Ishikawa (cell line): ENCODE measurements at regions not wholly inside any gene's neighbourhood (a gene's known extent, or its start where the extent isn't known, plus 50 kb on each side); places are given as distances from the start of the nearest gene placed in this dataset.

Experiments
- CEBPB ChIP-seq: IDR thresholded peaks from 2 replicates; pipeline ENCODE4 v1.6.1; 2012
- CREB1 ChIP-seq: IDR thresholded peaks from 2 replicates; pipeline ENCODE4 v1.6.1; 2012; ENCODE audit warnings: low read depth
- EGR1 ChIP-seq: IDR thresholded peaks from 2 replicates; pipeline ENCODE4 v1.6.1; 2012
- EP300 ChIP-seq: IDR thresholded peaks from 2 replicates; pipeline ENCODE4 v1.6.1; 2012; ENCODE audit warnings: borderline replicate concordance
- FOXM1 ChIP-seq: IDR thresholded peaks from 2 replicates; pipeline ENCODE4 v1.6.1; 2012; ENCODE audit warnings: low read depth, borderline replicate concordance
- MAX ChIP-seq: IDR thresholded peaks from 2 replicates; pipeline ENCODE4 v1.6.1; 2012
- NFIC ChIP-seq: IDR thresholded peaks from 2 replicates; pipeline ENCODE4 v1.6.1; 2012
- RAD21 ChIP-seq: IDR thresholded peaks from 2 replicates; pipeline ENCODE4 v1.6.1; 2012; ENCODE audit warnings: low read depth
- TAF1 ChIP-seq: IDR thresholded peaks from 2 replicates; pipeline ENCODE4 v1.6.1; 2012; ENCODE audit warnings: low read depth, mild to moderate bottlenecking
- TCF12 ChIP-seq: IDR thresholded peaks from 2 replicates; pipeline ENCODE4 v1.6.1; 2012; ENCODE audit warnings: low read depth
- TEAD4 ChIP-seq: IDR thresholded peaks from 2 replicates; pipeline ENCODE4 v1.6.1; 2012
- USF1 ChIP-seq: IDR thresholded peaks from 2 replicates; pipeline ENCODE4 v1.6.1; 2012
- YY1 ChIP-seq: IDR thresholded peaks from 2 replicates; pipeline ENCODE4 v1.6.1; 2012; ENCODE audit warnings: low read depth
- ZBTB7A ChIP-seq: IDR thresholded peaks from 2 replicates; pipeline ENCODE4 v1.6.1; 2012; ENCODE audit warnings: low read depth
- TF ChIP-seq, protein P1 (sequence below): IDR thresholded peaks from 2 replicates; pipeline ENCODE4 v1.6.1; 2012; ENCODE audit warnings: low read depth, mild to moderate bottlenecking

GRCh38 chr1:68717330-68717729 lies 220.4 kb upstream of the DEPDC1 start:
- TF ChIP-seq CREB1 (no peak), TAF1 (no peak), EP300 (no peak), EGR1 (no peak), USF1 (no peak), MAX (no peak)

DNA sequence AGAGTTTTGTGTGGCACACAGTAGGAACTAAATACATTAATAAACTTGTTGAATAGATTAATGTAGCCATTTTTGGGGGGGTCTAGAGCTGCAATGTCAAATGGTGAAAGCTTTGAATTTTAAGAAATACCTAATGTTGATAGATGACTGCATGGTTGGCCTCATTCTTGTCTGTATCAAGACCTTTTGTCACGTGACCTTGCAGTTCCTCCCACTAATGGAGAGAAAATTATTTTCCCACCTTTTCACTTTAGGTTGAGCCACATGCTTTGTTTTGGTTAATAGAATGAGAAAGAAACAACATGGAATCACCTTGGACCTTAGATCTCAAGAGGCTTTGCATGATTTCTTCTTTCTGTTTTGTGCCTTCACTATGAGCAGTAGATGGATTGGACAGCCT lies 223.6 kb upstream of the DEPDC1 start:
- TF ChIP-seq EGR1 (no peak), RAD21 (no peak), NFIC (no peak), USF1 (no peak), CREB1 (no peak), FOXM1 (no peak), TEAD4 (no peak)
- TF ChIP-seq, protein P1, sequence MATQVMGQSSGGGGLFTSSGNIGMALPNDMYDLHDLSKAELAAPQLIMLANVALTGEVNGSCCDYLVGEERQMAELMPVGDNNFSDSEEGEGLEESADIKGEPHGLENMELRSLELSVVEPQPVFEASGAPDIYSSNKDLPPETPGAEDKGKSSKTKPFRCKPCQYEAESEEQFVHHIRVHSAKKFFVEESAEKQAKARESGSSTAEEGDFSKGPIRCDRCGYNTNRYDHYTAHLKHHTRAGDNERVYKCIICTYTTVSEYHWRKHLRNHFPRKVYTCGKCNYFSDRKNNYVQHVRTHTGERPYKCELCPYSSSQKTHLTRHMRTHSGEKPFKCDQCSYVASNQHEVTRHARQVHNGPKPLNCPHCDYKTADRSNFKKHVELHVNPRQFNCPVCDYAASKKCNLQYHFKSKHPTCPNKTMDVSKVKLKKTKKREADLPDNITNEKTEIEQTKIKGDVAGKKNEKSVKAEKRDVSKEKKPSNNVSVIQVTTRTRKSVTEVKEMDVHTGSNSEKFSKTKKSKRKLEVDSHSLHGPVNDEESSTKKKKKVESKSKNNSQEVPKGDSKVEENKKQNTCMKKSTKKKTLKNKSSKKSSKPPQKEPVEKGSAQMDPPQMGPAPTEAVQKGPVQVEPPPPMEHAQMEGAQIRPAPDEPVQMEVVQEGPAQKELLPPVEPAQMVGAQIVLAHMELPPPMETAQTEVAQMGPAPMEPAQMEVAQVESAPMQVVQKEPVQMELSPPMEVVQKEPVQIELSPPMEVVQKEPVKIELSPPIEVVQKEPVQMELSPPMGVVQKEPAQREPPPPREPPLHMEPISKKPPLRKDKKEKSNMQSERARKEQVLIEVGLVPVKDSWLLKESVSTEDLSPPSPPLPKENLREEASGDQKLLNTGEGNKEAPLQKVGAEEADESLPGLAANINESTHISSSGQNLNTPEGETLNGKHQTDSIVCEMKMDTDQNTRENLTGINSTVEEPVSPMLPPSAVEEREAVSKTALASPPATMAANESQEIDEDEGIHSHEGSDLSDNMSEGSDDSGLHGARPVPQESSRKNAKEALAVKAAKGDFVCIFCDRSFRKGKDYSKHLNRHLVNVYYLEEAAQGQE: no peak

DNA sequence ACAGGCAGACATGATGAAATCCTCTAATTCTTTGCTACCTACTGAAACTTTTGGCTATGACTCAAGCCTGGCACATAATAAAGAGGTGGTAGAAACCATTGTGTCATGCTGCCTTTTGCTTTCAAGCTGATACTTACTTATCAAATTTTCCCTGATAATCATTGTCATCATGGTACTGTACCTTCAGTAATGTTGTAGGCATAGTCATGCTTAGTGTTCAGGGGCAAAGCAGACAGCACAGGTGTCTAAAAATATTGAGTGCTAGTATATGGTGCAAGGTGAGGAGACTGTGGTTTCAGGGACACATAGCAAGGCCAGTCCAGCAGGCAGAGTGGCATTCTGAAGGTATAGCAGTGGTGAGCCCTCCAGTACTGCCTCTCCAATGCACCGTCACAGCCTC lies 226.9 kb upstream of the DEPDC1 start:
- TF ChIP-seq USF1: no peak
- TF ChIP-seq YY1: no peak
- no peak for TF ChIP-seq EP300
- no peak for TF ChIP-seq EGR1
- TF ChIP-seq TCF12: no peak
- no peak for TF ChIP-seq CEBPB
- TF ChIP-seq NFIC: no peak
- no peak for TF ChIP-seq CREB1
- TF ChIP-seq, protein P1: no peak
- no peak for TF ChIP-seq RAD21
- TF ChIP-seq MAX: no peak
- TF ChIP-seq FOXM1: no peak
- no peak for TF ChIP-seq ZBTB7A
- no peak for TF ChIP-seq TAF1
- no peak for TF ChIP-seq TEAD4

DNA sequence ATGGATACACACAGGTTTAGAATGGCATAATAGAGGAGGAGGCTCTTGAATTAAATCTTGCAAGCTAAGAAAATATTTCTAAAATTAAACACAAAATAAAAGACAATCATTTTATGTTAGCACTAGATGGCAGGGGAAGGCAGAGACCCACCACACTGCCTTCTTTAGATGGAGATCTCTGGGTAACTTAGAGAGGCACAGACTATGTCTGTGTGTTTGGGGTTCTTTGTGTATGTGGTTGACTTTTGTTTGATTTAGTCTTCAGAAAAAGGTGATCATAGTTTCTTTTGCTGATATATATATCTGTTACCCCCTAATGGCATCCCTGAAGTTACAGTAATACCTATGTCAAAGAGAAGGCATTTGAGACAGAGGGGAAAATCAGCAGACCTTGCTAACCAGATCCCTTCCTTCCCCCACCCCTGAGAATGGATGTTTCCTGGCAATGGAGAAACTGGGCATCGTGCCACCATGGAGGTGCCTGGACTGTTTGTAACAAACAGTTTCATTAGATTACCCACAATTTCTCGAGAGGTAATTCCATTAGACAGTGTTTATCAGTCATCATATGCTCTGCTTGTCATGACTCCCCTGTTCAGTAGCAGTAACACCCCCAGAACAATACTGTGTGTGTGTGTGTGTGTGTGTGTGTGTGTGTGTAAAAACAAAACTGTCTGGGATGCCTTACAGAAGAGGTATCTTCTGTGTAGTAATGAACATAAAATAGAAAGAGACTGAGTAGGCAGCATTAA lies 228.3 kb upstream of the DEPDC1 start:
- TF ChIP-seq YY1 (no peak), CREB1 (no peak), FOXM1 (no peak), TAF1 (no peak), RAD21 (no peak), USF1 (no peak), MAX (no peak), ZBTB7A (no peak), NFIC (no peak), CEBPB (no peak), TCF12 (no peak)
- TF ChIP-seq, protein P1: no peak
